HL-60 (cell line): ENCODE measurements at regions not wholly inside any gene's neighbourhood (a gene's known extent, or its start where the extent isn't known, plus 50 kb on each side); places are given as distances from the start of the nearest gene placed in this dataset.

ENCODE experiments used
- DNase-seq, 2 experiments: peaks; one replicate each; pipeline ENCODE4 v3.0.0-alpha.2; 2010 to 2020; ENCODE audit warnings: low read depth in 1 of 2, low spot score in 1 of 2
- H3K27ac ChIP-seq: fragments of 250-450 bp; sonication (Bioruptor Pico); replicated peaks from 2 replicates; pipeline ENCODE4 v1.5.1; 2020; ENCODE audit warnings: mild to moderate bottlenecking, moderate library complexity
- H3K27me3 ChIP-seq: fragments of 250-450 bp; sonication (Bioruptor Pico); 2 replicates; pipeline ENCODE4 v1.5.1; 2021; ENCODE audit warnings: mild to moderate bottlenecking, moderate library complexity; ENCODE audit not compliant: insufficient read depth, poor library complexity, severe bottlenecking
- H3K4me3 ChIP-seq: replicated peaks from 2 replicates; pipeline ENCODE4 v1.5.1; 2011; ENCODE audit warnings: mild to moderate bottlenecking, control low read depth, low read length; ENCODE audit not compliant: insufficient read depth
- GABPA ChIP-seq: IDR thresholded peaks from 2 replicates; pipeline ENCODE4 v1.6.1; 2012; ENCODE audit warnings: low read depth
- POLR2AphosphoS5 ChIP-seq: IDR thresholded peaks from 2 replicates; pipeline ENCODE4 v1.6.1; 2012; ENCODE audit warnings: low read depth
- SPI1 ChIP-seq: IDR thresholded peaks from 2 replicates; pipeline ENCODE4 v1.6.1; 2012; ENCODE audit warnings: low read depth, mild to moderate bottlenecking, borderline replicate concordance
- TF ChIP-seq, protein P1 (sequence below): IDR thresholded peaks from 2 replicates; pipeline ENCODE4 v1.6.1; 2012; ENCODE audit warnings: low read depth; ENCODE audit not compliant: insufficient replicate concordance
- TF ChIP-seq, protein P2 (sequence below): IDR thresholded peaks from one replicate; pipeline ENCODE4 v1.5.1; 2011; ENCODE audit warnings: low read length, control low read depth, inconsistent platforms; ENCODE audit not compliant: insufficient read depth

DNA sequence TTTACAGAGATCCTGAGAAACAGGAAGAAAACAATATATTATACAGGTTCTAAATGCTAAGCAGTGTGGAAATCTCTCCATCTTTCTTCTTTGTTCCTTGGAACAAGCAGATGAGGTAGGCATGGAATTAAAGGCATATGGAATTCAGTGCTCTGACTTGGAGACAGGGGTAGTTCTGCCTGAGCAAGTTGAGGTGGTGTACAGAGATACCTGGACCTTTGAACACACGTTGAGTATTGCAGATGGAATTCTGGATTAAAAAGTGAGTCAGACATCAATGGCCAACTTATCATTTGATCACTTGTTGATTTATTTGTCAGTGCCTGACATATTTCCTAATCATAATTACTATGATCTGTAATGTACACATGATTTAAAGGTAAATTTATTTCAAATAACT lies 293.9 kb upstream of the IRX4 start:
- TF ChIP-seq POLR2AphosphoS5 (no peak), GABPA (no peak), SPI1 (no peak)
- TF ChIP-seq, protein P1, sequence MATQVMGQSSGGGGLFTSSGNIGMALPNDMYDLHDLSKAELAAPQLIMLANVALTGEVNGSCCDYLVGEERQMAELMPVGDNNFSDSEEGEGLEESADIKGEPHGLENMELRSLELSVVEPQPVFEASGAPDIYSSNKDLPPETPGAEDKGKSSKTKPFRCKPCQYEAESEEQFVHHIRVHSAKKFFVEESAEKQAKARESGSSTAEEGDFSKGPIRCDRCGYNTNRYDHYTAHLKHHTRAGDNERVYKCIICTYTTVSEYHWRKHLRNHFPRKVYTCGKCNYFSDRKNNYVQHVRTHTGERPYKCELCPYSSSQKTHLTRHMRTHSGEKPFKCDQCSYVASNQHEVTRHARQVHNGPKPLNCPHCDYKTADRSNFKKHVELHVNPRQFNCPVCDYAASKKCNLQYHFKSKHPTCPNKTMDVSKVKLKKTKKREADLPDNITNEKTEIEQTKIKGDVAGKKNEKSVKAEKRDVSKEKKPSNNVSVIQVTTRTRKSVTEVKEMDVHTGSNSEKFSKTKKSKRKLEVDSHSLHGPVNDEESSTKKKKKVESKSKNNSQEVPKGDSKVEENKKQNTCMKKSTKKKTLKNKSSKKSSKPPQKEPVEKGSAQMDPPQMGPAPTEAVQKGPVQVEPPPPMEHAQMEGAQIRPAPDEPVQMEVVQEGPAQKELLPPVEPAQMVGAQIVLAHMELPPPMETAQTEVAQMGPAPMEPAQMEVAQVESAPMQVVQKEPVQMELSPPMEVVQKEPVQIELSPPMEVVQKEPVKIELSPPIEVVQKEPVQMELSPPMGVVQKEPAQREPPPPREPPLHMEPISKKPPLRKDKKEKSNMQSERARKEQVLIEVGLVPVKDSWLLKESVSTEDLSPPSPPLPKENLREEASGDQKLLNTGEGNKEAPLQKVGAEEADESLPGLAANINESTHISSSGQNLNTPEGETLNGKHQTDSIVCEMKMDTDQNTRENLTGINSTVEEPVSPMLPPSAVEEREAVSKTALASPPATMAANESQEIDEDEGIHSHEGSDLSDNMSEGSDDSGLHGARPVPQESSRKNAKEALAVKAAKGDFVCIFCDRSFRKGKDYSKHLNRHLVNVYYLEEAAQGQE: no peak
- TF ChIP-seq, protein P2, sequence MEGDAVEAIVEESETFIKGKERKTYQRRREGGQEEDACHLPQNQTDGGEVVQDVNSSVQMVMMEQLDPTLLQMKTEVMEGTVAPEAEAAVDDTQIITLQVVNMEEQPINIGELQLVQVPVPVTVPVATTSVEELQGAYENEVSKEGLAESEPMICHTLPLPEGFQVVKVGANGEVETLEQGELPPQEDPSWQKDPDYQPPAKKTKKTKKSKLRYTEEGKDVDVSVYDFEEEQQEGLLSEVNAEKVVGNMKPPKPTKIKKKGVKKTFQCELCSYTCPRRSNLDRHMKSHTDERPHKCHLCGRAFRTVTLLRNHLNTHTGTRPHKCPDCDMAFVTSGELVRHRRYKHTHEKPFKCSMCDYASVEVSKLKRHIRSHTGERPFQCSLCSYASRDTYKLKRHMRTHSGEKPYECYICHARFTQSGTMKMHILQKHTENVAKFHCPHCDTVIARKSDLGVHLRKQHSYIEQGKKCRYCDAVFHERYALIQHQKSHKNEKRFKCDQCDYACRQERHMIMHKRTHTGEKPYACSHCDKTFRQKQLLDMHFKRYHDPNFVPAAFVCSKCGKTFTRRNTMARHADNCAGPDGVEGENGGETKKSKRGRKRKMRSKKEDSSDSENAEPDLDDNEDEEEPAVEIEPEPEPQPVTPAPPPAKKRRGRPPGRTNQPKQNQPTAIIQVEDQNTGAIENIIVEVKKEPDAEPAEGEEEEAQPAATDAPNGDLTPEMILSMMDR: no peak

DNA sequence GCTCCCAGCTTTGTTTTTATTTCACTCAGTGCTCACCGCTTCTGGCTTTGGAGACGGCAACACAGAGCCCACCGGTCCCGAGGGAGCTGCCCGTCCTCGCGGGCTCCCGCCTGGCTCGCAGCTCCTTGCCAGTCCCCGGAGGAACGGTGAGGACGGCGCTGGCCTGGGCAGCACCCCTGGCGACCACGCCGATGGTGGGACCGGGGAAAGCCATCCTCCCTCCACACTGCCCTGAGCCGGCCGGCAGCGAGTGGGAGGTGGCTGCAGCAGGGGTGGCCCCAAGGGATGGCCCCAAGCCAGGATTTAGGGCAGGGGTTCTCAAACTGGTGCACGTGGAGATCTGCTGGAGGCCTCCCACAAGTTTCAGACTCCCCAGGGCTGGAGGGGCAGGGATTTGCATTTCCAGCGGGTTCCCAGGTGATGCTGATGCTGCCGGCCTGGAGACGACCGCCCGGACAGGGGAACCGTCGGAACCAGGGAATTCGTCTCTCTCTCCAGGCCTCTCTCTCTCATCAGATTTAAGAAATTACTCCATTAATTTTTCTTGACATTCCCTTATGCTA lies 293.2 kb upstream of the IRX4 start:
- Histone ChIP-seq H3K27me3 (no peaks in the 10 kb centered on the region), H3K4me3 (no peak overlapping the region), H3K27ac (no peak overlapping the region)
- TF ChIP-seq GABPA (no peak), POLR2AphosphoS5 (no peak), SPI1 (no peak)
- TF ChIP-seq, protein P1: no peak
- TF ChIP-seq, protein P2: no peak
- DNase-seq: no peak

More for the DNA sequence above, 293.9 kb upstream of the IRX4 start:
- no peaks in the 10 kb centered on the region for H3K27me3 ChIP-seq
- H3K27ac ChIP-seq: no peak overlapping the region
- no peak overlapping the region for H3K4me3 ChIP-seq
- no peak for DNase-seq

DNA sequence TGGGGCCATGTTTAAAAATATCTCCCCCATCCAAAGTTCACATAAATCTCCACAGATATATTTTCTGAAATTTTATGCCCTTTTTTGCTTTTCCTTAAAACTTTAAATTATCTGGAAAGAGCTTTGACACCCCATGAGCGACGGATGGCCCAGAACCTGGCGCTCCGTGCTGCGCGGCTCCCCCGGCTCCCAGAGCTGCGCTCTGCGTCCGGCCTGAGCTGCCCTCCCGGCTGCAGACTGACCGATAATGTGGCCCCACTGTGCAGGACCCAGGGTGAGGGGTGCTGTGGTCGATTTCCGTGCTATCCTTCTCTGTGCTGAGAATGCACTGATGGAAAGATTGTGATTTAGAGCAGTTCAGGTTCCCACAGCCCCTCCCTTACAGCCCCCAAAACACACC lies 292.3 kb upstream of the IRX4 start:
- no peak overlapping the region for H3K4me3 ChIP-seq
- H3K27ac ChIP-seq: no peak overlapping the region
- H3K27me3 ChIP-seq: no peaks in the 10 kb centered on the region
- DNase-seq: no peak
- TF ChIP-seq, protein P2: no peak
- no peak for TF ChIP-seq GABPA
- TF ChIP-seq, protein P1: no peak
- no peak for TF ChIP-seq SPI1
- no peak for TF ChIP-seq POLR2AphosphoS5
